Ecto neural progenitor cell (in vitro differentiated cells): ENCODE measurements at regions not wholly inside any gene's neighbourhood (a gene's known extent, or its start where the extent isn't known, plus 50 kb on each side); places are given as distances from the start of the nearest gene placed in this dataset.
A peak's percentile ranks its signal among the peaks of the same experiment; 100 is the strongest.
"Not testable (repeated sequence)": the region's sequence is repeated elsewhere in the genome, so short reads cannot be mapped to it uniquely, and the experiment has no call there.

Experiments
- DNase-seq: peaks from one replicate; pipeline ENCODE4 v3.0.0-alpha.2; 2018; ENCODE audit warnings: low spot score

DNA sequence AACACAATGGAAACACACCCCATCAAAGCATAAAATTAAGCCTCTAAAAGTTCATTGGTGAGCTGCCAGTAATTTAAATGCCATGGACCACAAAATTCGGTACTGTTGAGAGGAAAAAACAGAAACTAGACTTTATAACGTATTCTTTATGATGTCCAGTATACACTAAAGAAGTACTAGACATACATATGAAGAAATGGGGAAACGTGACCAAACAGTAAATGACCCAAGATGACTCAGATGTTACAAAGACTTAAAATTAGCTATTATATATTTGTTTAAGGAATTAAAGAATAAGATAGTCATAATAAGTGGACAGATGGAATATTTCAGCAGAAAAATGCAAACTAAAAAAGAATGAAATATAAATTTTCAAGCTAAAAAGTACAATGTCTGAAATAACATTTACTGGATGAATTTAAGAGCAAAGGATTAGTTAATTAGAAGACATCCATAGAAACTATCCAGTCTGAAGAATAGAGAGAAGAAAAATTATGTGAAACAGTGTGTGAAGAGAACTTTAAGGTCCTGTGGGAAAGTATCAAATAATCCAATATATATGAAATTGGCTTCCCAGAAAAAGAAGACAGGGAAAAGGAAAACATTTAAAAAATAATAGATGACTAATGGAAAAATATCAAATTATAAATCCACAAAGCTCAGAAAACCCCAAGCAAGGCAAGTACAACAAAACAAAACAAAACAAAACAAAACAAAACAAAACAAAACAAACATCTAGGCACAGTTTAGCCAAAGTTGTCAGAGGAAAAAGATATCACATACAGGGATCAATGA, 69.4 kb downstream of the SAMD9 start:
- DNase-seq, result no peak

DNA sequence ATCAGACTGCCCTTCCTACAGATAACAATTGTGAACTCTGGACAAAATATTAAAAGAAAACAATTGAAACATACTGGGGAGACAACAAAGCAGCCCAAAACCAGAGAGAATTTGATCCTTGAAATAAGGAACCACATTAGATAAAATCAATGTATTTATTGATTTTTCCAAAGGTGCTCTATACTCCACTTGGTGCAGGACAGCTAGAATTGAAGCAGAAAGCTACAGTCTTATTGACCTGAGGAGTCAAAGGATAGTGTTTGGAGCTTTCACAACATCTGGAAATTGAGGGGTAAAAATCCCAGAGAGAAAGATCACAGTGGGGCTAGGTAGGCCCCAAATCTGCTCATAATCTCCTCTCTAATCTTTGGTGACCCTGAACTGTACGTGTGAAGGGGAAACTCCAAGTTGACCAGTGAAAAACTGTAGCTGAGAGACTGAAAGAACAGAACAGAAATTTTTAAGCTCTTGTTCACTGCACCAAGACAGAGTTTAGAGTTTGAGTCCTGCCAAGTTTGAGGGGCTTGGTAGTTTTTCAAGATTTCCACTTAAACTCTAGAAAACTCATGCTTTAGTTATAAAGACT, 70.2 kb downstream of the SAMD9 start:
- DNase-seq, result no peak

DNA sequence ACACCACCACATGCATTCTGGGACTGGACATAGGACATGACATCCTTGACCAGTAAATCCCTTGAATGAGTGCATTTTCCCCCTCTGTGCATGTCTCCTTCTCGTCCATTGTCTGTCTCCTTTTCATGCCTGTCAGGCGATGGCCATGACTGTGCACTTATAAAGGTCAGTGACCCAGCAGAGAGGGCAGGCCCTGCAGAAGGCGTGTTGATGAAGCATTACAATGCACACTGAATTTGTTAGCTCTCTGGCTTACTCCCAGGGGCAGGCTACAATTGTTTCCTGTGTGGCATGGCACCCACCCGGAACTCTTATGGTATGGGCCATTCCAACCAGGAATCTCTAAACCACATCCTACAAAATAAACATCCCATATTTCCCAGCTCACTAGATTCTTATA, 71.1 kb downstream of the SAMD9 start:
- no peak for DNase-seq

DNA sequence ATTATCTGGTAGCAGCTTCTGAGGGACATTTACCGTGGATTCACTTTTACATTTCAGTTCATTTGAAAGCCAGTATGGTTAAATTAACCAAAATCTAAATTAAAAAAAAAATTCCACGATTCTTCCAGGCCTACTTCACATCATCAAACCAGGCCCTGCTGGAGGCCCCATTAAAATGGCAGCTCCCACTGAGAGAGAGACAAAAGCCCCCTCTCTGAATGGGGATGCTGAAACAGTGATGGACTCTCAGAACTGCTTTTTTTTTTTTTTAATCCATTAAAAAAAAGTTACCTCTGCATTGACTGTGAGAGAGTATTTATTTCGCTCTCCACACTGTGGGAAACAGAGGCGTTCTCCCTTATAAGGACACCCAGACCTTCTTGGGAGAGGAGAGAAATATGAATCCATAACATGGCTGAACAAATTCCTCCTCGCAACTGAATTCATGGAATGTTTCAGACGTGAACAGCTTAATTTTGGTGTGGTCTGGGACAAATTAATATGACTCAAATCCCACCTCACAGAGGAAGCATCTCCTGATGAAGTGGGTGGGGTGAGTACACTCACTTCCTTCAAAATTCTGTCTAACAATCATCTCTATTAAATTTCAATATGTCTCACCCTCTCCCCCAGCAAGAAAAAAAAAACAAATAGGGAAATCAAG, 73.5 kb downstream of the SAMD9 start:
- no peak for DNase-seq

DNA sequence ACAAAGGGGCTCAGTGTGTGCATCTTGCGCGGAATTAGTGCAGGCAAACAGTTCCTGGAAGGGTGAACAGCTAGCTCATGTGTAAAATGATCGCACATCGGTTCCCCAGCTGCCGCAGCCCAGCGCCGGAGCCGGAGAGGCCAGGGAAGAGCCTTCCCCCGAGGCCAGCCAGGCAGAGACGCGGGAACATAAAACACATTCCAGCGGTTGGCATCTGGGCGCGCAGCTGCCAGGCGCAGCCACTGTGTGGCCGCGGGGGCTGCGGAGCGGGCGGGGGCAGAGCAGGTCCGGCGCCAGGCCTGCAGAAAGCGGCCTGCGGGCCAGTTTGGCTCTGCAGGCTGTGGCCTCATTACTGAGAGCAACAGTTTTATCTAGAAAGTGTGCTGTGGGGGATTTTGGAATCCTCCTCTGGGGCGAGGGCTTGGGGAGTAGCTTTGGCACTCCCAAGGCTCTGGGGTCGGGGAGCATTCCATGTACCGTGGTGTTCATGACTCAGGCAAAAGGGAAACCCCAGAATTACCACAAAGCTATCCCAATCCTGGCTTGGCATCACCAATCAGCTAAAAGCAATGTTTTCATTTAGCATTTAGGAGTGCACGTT, 74.3 kb downstream of the SAMD9 start:
- peak; percentile 82 for DNase-seq

DNA sequence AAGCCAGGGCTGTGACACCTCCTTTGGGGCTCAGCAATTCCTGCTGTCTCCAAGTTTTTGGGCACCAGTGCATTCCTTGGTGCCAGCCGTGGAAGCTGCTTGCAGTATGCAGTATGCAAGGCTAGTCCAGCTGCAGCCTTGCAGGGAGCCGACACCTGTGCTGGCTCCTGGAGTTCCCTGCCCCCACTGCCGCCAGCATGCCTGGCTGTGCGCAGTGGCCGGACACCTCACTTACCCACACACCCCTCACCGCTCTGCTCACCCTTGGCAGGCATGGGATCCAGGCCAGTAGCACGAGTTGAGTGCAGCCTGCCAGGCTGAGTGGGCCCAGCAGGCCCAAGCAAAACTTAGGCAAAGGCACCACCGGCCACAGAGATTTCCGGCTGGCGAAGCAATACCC, 77.4 kb downstream of the SAMD9 start:
- no peak for DNase-seq

DNA sequence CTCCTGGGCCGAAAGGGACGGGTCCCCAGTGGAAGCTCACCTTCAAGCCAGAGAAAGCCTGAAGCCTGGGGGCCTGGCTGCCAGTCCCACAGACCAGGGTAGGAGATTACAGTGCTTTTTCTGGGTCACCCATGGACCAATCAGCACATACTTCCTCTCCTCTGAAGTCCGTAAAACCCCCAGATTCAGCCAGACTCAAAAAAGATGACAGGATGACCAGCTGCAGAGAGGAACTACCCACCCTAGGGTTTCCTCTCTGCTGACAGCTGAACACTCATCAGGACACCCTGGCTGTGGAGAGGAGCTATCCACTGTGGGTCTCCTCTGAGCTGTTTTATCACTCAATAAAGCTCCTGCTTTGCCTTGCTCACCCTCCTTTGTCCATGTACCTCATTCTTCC, 78.0 kb downstream of the SAMD9 start:
- DNase-seq, result no peak

DNA sequence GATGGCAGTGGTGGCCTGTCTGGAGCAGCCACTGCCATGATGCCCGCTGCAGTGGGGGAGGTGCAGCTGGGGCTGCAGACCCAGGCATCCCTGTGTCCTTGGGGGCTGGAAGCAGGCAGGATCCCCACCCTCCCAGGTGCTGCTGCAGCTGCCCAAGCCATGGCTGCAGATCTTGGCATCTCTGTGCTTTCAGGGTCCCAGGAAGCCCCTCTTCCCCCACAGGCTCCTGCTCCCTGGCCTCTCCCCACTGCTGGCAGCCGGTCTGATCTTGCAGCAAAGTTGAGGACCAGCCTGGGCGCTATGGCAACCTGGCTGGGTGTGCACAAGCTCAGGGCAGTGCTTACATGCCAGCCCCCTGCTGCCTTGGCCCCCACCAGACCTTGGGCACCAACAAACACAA, 78.5 kb downstream of the SAMD9 start:
- DNase-seq, result no peak

DNA sequence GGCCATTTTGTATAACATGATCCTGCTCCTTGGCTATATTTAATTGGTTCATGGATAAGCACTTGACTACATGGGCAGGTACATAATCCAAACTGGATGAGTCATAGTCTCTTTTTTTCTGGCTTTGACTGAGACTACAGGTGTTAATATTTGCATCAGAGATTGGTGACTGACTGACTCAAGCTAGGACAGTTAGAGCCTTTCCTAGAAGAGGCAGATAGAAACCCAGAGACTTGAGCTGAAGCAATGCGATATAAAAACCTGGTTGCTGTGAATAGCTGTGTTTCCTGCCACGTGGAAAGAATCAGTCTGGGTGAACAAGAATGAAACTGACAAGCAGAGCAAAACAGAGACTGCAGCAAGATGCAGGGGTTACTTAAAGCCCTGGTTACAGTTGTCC, 81.0 kb downstream of the SAMD9 start:
- DNase-seq, result no peak

DNA sequence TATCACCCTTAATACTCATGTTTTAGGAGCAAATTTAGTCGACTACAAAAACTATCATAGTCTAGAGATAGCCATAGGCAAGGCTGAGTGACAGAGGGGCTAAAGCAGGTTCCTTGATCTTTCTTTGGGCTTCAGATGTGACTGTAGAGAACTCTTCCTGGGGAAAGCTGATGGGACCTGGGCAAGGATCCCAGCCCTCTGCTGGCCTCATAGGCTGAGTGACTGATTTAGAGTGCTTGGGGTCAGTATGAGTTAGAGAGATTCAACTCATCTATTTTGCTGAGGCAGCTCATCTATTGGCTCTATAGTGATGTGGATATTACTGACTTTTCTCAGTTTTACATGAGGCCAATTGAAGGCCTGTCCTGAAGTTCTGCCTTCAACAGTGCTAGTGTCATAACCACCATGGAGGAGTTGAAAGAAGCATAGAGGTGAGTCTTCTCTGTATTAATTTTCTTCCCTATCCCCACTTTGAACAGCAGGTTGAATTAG, 81.6 kb downstream of the SAMD9 start:
- DNase-seq, result no peak

DNA sequence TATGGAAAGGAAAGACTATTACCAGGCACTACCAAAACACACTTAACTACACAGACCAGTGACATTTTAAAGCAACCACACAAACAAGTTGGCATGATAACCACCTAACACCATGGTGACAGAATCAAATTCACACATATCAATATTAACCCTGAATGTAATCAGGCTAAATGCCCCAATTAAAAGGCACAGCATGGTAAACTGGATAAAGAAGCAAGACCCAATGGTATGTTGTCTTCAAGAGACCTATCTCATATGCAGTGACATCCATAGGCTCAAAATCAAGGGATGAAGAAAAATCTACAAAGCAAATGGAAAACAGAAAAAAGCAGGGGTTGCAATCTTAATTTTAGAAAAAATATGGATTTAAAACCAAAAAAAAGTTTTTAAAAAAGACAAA, 86.0 kb downstream of the SAMD9 start:
- DNase-seq, result no peak

DNA sequence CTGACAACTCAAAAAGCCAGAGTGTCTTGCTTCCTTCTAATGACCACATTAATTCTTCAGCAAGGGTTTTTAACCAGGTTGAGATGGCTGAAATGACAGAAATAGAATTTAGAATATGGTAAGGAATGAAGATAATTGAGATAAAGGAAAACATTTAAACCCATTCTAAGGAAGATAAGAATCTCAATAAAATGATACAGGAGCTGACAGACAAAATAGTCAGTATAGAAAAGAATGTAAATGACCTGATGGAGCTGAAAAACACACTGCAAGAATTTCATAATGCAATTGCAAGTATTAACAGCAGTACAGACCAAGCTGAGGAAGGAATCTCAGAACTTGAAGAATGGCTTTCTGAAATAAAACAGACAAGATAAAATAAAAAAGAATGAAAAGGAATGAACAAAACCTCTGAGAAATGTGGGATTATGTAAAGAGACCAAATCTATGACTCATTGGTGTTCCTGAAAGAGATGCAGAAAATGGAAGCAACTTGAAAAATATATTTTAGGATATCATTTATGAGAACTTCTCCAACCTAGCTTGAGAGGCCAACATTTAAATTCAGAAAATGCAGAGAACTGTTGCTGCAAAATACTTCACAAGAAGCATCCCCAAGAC, 87.1 kb downstream of the SAMD9 start:
- no peak for DNase-seq

DNA sequence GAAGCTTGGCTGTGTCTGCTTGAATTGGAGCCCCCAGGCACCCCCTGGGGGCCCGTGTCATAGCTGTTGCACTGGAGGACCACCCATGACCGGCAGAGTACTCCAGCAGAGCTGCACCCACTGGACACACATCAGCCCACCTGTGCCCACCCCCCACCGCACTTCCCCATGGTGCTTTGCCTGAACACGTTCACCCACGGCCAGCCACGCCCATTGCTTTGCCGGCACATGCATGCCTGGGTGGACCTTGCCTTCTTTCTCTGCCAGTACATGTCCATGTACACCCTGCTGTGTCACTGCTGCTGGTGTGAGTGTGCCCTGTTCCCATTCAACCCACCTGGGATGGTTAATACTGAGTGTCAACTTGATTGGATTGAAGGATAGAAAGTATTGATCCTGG, 88.7 kb downstream of the SAMD9 start:
- DNase-seq, result no peak

DNA sequence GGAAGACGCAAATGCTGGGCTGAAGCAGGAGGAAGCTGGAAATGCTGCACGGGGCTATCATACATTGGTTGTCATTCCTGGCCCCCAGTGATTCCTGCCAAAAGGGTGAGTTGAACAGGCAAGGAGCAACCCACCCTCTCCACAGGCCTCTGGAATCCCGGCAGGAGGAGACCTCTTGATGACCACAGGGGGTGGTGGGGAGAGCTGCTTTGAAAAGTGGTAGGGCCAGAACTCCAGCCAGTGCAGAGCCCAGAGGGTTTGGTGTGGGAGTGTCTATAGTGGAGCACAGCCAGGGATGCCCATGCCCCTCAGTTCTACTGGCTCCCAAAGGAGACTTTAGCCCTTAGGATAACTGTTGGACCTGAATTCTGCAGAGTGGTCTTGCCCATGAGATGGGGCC, 89.2 kb downstream of the SAMD9 start:
- no peak for DNase-seq

DNA sequence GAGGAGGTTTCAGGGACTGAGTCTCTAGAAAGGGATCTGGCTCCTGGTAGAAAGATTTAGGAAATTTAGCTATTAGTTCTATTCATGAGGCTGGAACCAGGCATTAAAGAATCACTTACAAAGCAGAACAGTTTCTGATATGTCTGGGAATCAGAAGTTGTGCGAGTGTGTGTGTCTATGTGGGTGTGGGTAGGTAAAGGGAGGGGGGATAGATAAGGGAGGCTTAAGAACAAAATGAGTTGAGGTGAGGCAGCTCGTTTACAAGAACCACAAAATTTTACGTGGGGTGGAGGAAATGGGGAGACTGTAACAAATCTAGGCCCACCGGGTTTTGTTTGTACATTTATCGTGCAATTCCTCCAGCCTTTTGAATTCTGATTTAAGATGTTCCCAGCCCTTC, 90.7 kb downstream of the SAMD9 start:
- DNase-seq, result no peak

DNA sequence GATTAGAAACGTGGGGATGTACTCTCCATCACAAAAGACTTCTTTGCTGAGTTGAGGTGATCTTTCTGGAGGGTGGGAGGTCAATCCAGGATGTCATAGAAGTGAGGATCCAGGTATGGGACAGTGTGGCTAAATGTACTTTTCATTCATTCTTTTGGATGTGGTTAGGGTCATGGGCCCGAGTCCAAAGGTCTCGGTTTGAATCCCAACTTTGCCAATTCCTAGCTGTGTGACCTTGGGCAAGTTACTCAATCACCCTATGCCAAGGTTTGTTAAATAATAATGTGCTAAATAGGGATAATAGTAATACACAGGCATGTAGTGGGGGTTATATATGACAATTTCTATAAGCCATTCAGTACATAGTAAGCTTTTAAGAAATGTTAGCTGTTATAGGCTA, 91.4 kb downstream of the SAMD9 start:
- no peak for DNase-seq

DNA sequence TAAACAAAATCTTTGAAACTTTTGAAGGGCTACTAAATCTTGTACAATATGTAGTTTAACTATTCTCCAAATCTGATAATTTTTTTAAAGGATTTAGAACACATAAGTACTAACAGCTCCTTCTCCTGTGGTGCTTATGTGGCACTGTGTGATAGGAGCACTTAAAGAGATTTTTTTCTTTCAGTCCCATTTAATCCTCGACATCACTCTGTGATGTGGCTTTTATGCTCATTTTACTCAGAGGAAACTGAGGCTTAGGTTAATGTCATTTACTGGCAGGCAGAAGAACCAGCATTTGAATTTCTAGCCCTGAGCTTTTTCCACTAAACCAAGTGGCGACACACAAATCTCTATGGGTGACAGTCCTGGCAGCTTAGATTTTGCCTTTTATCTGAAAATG, 92.4 kb downstream of the SAMD9 start:
- no peak for DNase-seq

DNA sequence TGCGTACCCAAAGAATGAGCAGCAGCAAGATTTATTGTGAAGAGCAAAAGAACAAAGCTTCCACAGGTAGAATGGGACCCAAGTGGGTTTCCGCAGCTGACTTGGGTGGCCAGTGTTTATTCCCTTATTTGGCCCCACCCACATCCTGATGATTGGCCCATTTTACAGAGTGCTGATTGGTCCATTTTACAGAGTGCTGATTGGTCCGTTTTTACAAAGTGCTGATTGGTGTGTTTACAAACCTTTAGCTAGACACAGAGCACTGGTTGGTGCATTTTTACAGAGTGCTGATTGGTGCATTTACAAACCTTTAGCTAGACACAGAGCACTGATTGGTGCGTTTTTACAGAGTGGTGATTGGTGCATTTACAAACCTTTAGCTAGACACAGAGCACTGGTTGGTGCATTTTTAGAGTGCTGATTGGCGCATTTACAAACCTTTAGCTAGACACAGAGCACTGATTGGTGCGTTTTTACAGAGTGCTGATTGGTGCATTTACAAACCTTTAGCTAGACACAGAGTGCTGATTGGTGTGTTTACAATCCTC, 94.8 kb downstream of the SAMD9 start:
- DNase-seq, result not testable (repeated sequence)

DNA sequence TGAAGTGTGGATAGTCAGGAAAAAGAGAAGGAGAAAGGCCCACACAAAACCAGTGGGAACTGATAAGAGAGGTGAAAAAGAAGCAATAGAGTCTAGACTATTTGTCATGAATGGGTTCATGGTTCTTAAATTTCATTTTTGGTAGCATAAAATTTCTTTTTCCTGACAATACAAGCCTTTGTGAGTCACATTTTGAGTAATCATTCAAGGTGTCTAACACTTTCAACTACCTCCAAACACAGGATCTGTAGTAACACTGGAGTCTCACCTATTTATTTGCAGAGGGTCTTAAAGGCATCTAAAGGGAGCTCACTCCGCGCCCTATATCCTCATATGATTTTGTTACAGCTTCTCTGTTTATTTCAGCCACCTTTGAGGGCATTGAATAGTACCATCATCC, 96.0 kb downstream of the SAMD9 start:
- no peak for DNase-seq

DNA sequence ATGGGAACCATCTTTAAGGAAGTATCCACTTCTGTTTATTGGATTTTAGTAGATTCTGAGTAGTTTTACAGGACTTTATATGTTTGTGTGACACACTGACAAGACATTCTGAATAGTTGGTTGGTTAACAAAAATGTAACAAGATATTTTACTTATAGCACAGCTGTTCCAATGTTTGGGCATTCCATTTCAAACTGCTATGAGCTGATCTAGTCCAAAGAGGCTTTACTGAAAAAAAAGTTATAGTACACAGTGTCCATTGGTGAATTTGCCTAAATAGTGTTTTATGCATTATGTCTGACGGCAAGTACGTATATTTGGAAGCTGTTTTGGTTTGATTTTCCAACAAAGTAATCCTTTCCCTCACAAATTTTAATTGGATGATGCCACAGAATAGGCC, 99.1 kb downstream of the SAMD9 start:
- DNase-seq, result no peak

DNA sequence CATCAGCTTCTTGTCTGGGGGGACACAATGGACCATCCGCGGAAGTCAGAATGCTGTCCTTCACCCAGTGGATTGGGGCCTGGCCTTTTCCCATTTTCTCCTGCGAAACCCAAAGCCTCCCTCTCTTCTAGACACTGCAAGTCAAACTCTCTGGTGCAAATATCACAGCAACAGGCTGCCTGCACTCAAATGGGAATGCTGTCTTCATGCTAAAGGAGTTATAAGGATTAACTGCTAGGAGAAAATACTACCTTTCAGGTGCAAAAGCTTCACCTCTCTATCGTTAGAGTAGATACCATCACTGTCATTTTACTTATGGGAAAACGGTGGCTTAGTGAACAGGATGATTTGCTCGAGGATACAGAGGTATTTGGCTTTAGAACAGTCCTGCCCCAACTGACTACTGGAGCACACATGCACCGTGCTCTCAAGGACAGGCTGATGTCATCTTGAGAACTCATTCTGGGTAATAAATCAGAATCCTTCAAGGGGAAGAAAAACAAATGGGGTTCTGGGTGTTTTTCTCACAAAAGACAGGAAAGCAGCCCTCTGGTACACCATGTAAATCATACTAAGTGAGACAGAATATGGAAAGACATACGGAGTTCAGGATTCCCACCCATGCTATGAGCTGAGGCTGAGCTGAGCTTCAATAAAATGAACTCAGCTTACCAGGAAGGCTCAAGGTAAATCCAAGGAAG, 100.9 kb downstream of the SAMD9 start:
- no peak for DNase-seq
